Caco-2 (cell line): ENCODE measurements at regions not wholly inside any gene's neighbourhood (a gene's known extent, or its start where the extent isn't known, plus 50 kb on each side); places are given as distances from the start of the nearest gene placed in this dataset.

Experiments used
- BruUV-seq: library from RNA; stranded (reverse); fragments of 400-500 nt; replicated peaks from 2 replicates; lab custom pipeline; 2021; lab: Mats Ljungman, UMichigan
- CTCF ChIA-PET: fragments of 300-600 bp; sonication (Branson Sonifier 250); formaldehyde crosslinking; loops from one replicate; lab custom pipeline; 2022; ENCODE audit warnings: antibody characterized with exemption; lab: Charles Lee
- POLR2A ChIA-PET: fragments of 300-600 bp; sonication (Branson Sonifier 250); formaldehyde crosslinking; loops from one replicate; lab custom pipeline; 2022; ENCODE audit warnings: antibody characterized with exemption; lab: Charles Lee
- DNase-seq, 2 experiments: peaks; one replicate each; pipeline versions ENCODE4 v3.0.0 to v3.0.0-alpha.2; 2020 to 2022
- H3K27me3 ChIP-seq: replicated peaks from 2 replicates; pipeline ENCODE4 v1.6.0; 2011; ENCODE audit warnings: low read length; ENCODE audit not compliant: control insufficient read depth, insufficient read depth
- H3K36me3 ChIP-seq: 2 replicates; pipeline ENCODE4 v1.5.1; 2011; ENCODE audit warnings: low read length; ENCODE audit not compliant: control insufficient read depth, insufficient read depth
- H3K4me1 ChIP-seq: fragments of 250-450 bp; sonication (Bioruptor Pico); 2 replicates; pipeline ENCODE4 v1.5.1; 2020; ENCODE audit warnings: mild to moderate bottlenecking
- H3K4me3 ChIP-seq: 2 replicates; pipeline ENCODE4 v1.5.1; 2011; ENCODE audit warnings: low read depth, mild to moderate bottlenecking, control low read depth, low read length
- H3K9me3 ChIP-seq: fragments of 250-450 bp; sonication (Bioruptor Pico); 2 replicates; pipeline ENCODE4 v1.5.1; 2020; ENCODE audit warnings: mild to moderate bottlenecking, moderate library complexity
- H3K27ac Mint-ChIP-seq: one replicate; pipeline ENCODE4 v1.8.0; 2022; ENCODE audit warnings: mixed read lengths; ENCODE audit not compliant: unreplicated experiment
- H3K27me3 Mint-ChIP-seq: one replicate; pipeline ENCODE4 v1.8.0; 2022; ENCODE audit warnings: mixed read lengths; ENCODE audit not compliant: insufficient read depth, unreplicated experiment
- H3K36me3 Mint-ChIP-seq: one replicate; pipeline ENCODE4 v1.8.0; 2022; ENCODE audit warnings: mild to moderate bottlenecking, mixed read lengths; ENCODE audit not compliant: insufficient read depth, unreplicated experiment
- H3K4me1 Mint-ChIP-seq: one replicate; pipeline ENCODE4 v1.8.0; 2022; ENCODE audit warnings: low read depth, mixed read lengths; ENCODE audit not compliant: unreplicated experiment
- H3K4me3 Mint-ChIP-seq: one replicate; pipeline ENCODE4 v1.8.0; 2022; ENCODE audit warnings: mild to moderate bottlenecking, moderate library complexity, mixed read lengths; ENCODE audit not compliant: unreplicated experiment
- H3K9me3 Mint-ChIP-seq: one replicate; pipeline ENCODE4 v1.8.0; 2022; ENCODE audit warnings: mixed read lengths; ENCODE audit not compliant: unreplicated experiment
- intact Hi-C: fragments of 100-400 bp; cut with micrococcal nuclease; formaldehyde crosslinking; loops from one replicate; pipeline ENCODE4 v1.10.0; 2022; ENCODE audit not compliant: unreplicated experiment
- TF ChIP-seq, protein P1 (sequence below), 2 experiments: fragments of 200-600 bp in 1 of 2; IDR thresholded peaks; 1 replicate in 1 of 2; 2 replicates in 1 of 2; pipeline versions ENCODE4 v1.5.1 to v1.8.0; 2011 to 2022; ENCODE audit warnings: antibody characterized with exemption in 1 of 2, control low read depth in 1 of 2, inconsistent platforms in 1 of 2, low read depth in 1 of 2, low read length in 1 of 2, mild to moderate bottlenecking in 1 of 2, moderate library complexity in 1 of 2; ENCODE audit not compliant: insufficient read depth in 1 of 2, severe bottlenecking in 1 of 2, unreplicated experiment in 1 of 2

DNA sequence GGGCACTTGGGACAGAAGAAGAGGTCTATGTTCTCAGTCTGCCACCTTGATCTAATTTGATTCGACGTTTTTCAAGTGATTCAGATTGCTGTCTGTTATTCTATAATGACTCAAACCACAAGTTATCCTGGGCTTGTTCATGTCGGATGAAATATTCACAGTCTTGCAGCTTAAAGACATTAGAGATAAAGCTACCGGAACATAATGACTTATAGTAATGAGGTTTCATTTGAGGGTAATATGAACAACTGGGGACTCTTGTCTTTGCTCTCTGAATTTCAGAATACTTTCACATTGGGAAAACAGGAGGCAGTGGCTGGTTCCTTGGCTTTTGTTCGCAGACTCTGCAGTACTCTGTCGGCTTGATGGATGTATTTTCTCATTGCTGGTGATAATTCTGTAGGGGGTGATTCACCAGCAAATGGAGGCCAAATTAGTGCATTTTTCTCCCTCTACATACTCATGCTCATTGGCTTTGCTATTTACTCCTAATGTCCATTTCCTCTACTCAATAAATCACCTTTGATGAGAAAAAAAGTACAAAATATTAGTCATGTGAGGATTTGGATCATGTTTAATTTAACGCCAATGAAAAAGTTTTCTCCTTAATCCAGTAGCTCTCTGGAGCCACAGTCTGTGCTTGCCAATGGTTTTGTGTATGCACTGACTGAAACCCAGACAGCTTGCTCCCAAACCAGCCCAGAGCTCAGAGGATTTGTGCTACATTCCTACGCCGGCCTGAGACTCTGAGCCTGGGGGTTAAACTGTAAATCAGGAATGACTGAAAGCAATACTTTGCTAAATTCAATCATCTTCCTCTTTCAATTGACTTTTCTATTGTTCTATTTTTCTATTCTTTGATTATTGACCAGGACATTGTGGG, 154.7 kb upstream of the ANKH start:
- intact Hi-C loops, result no loop called here
- no TSS peak for BruUV-seq
- Mint-ChIP-seq H3K9me3 (no peaks in the 10 kb centered on the region), H3K27me3 (peaks cover 9% of the 10 kb centered on the region), H3K4me1 (peaks cover 10% of the 10 kb centered on the region), H3K27ac (no peak overlapping the region), H3K4me3 (no peak overlapping the region), H3K36me3 (peaks cover 4% of the 10 kb centered on the region)
- DNase-seq, result no peak
- TF ChIP-seq, protein P1, sequence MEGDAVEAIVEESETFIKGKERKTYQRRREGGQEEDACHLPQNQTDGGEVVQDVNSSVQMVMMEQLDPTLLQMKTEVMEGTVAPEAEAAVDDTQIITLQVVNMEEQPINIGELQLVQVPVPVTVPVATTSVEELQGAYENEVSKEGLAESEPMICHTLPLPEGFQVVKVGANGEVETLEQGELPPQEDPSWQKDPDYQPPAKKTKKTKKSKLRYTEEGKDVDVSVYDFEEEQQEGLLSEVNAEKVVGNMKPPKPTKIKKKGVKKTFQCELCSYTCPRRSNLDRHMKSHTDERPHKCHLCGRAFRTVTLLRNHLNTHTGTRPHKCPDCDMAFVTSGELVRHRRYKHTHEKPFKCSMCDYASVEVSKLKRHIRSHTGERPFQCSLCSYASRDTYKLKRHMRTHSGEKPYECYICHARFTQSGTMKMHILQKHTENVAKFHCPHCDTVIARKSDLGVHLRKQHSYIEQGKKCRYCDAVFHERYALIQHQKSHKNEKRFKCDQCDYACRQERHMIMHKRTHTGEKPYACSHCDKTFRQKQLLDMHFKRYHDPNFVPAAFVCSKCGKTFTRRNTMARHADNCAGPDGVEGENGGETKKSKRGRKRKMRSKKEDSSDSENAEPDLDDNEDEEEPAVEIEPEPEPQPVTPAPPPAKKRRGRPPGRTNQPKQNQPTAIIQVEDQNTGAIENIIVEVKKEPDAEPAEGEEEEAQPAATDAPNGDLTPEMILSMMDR (IDR thresholded peaks at IDR 0.05; ENCODE audit: insufficient read depth in 1 of 2, low read depth in 1 of 2, low read length in 1 of 2, severe bottlenecking in 1 of 2, unreplicated experiment in 1 of 2), result no peak
- no peaks in the 10 kb centered on the region for H3K27me3 ChIP-seq
- ChIA-PET POLR2A (no interaction called here), CTCF (no interaction called here)
- no peak overlapping the region for H3K4me3 ChIP-seq
- no peaks in the 10 kb centered on the region for H3K36me3 ChIP-seq
- H3K4me1 ChIP-seq, result peaks cover 6% of the 10 kb centered on the region
- H3K9me3 ChIP-seq, result no peaks in the 10 kb centered on the region

DNA sequence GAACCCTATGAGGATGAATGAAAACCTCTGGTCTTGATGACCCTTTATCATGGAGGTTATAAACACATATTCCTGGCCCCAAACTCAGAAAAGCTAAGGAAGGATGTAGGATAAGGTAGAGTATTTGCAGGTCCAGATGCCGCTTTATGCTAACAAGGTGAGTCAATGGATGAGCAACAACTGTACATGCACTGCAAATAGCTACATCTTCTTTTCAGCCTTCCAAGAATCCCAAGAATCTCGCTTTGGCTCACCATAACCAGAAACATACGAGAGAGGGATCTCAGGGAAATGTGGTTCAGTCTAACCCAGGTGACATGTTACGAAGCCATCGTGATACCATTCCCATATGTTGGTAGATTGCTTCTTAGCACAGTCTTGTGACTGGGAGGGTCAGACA, 152.3 kb upstream of the ANKH start:
- H3K27ac Mint-ChIP-seq, result no peak overlapping the region
- H3K9me3 ChIP-seq, result peaks cover 7% of the 10 kb centered on the region; the same call in 1 of the 2 replicates
- CTCF ChIA-PET, result no interaction called here
- H3K4me3 Mint-ChIP-seq, result no peak overlapping the region
- TF ChIP-seq, protein P1 (IDR thresholded peaks at IDR 0.05; ENCODE audit: insufficient read depth in 1 of 2, low read depth in 1 of 2, low read length in 1 of 2, severe bottlenecking in 1 of 2, unreplicated experiment in 1 of 2), result no peak
- peaks cover 16% of the 10 kb centered on the region for H3K4me1 ChIP-seq
- no TSS peak for BruUV-seq
- no peaks in the 10 kb centered on the region for H3K27me3 ChIP-seq
- H3K4me3 ChIP-seq, result no peak overlapping the region
- H3K4me1 Mint-ChIP-seq, result peaks cover 10% of the 10 kb centered on the region
- no peaks in the 10 kb centered on the region for H3K27me3 Mint-ChIP-seq
- H3K36me3 ChIP-seq, result no peaks in the 10 kb centered on the region
- H3K9me3 Mint-ChIP-seq, result no peaks in the 10 kb centered on the region
- no peak for DNase-seq
- intact Hi-C loops, result no loop called here
- POLR2A ChIA-PET, result no interaction called here
- H3K36me3 Mint-ChIP-seq, result peaks cover 4% of the 10 kb centered on the region

DNA sequence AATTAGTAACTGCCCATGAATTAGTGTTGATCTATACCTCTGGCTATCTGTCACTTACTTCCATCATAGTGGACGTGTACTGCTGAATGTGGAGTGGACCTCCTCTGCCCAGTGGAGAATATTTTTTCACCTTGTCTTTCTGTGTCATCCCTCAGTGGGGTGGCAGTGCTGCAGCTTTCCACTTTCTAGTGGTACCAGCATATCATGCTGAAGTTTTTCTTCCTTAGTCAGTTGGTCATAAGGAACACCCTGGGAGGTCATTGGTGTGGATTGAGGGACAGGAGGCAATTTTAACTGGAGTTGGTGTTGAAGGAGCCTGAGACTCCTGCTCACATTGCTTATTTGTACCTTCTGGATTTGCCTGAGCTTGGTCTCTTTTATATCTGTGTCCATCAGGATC, 151.7 kb upstream of the ANKH start:
- H3K27ac Mint-ChIP-seq, result no peak overlapping the region
- H3K27me3 Mint-ChIP-seq, result no peaks in the 10 kb centered on the region
- H3K4me3 ChIP-seq, result no peak overlapping the region
- no TSS peak for BruUV-seq
- DNase-seq, result no peak
- peaks cover 16% of the 10 kb centered on the region for H3K4me1 ChIP-seq
- no peak overlapping the region for H3K4me3 Mint-ChIP-seq
- intact Hi-C loops, result no loop called here
- CTCF ChIA-PET, result no interaction called here
- H3K4me1 Mint-ChIP-seq, result peaks cover 10% of the 10 kb centered on the region
- no peaks in the 10 kb centered on the region for H3K27me3 ChIP-seq
- TF ChIP-seq, protein P1 (IDR thresholded peaks at IDR 0.05; ENCODE audit: insufficient read depth in 1 of 2, low read depth in 1 of 2, low read length in 1 of 2, severe bottlenecking in 1 of 2, unreplicated experiment in 1 of 2), result no peak
- peaks cover 1% of the 10 kb centered on the region for H3K9me3 Mint-ChIP-seq
- no peaks in the 10 kb centered on the region for H3K36me3 ChIP-seq
- peaks cover 4% of the 10 kb centered on the region for H3K36me3 Mint-ChIP-seq
- H3K9me3 ChIP-seq, result peaks cover 7% of the 10 kb centered on the region; the same call in 1 of the 2 replicates
- POLR2A ChIA-PET, result no interaction called here
